ENCODE measurements at regions not wholly inside any gene's neighbourhood (a gene's known extent, or its start where the extent isn't known, plus 50 kb on each side); places are given as distances from the start of the nearest gene placed in this dataset.

- TF ChIP-seq CTCF (IDR thresholded peaks at IDR 0.05; ENCODE audit: low read depth, low read length) (no peak), POLR2A (IDR thresholded peaks at IDR 0.05; ENCODE audit: extremely low read depth, insufficient read length) (no peak), MAX (IDR thresholded peaks at IDR 0.05; ENCODE audit: low read depth, low read length) (no peak), MYC (IDR thresholded peaks at IDR 0.05; ENCODE audit: low read depth, low read length) (no peak)
Observed at GRCh38 chr1:191577213-191577612, 581.0 kb upstream of the RGS18 start.

All from NB4 (cell line).